ENCODE measurements at regions not wholly inside any gene's neighbourhood (a gene's known extent, or its start where the extent isn't known, plus 50 kb on each side); places are given as distances from the start of the nearest gene placed in this dataset.

DNA sequence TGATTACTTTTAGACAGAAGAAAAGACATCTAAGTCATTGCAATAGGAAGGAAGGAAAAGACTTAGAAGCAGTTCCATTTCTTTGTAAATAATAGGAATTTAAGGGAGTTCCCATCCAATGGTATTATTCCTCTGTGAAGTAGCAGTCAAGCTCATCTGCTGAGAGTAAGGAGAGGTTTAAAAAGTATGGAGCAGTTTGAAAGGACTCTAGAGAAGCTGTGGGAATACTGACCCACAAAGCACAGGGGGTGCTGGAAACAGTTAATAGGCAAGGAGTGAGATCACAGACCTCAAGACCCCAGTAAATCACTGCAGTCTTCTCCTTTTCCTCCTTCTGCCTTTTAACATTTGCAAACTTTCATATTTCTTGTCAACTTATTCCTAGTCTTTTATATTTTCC lies 428.5 kb downstream of the ADAMTS20 start:
- DNase-seq (ENCODE audit: low read depth in 1 of 2, low spot score in 1 of 2), result no peak
- H3K27me3 ChIP-seq (ENCODE audit: insufficient read depth, poor library complexity, severe bottlenecking), result no peaks in the 10 kb centered on the region
- no peak overlapping the region for H3K27ac ChIP-seq (replicated peaks)
- no peak overlapping the region for H3K4me3 ChIP-seq (replicated peaks; ENCODE audit: insufficient read depth, low read length)
- TF ChIP-seq SPI1 (IDR thresholded peaks at IDR 0.05; ENCODE audit: borderline replicate concordance, low read depth), result no peak

DNA sequence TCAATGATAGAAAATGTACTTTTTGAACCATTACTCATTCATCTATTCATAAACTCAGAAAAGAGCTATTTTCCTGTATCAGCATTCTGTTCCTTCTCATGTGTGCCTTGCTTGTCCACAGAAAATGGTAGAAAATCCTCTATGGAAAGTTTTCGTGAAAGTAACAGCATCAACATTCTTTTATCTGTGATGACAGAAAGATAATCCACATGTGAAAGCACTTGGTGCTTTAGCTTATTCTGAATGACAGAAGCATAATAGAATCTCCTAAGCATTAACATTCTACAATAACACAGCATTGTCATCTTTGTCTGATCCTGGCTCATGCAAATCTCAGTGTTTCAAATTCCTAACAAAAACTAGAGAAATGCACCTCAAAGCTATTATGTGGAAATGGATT lies 431.9 kb downstream of the ADAMTS20 start:
- TF ChIP-seq, protein P1, sequence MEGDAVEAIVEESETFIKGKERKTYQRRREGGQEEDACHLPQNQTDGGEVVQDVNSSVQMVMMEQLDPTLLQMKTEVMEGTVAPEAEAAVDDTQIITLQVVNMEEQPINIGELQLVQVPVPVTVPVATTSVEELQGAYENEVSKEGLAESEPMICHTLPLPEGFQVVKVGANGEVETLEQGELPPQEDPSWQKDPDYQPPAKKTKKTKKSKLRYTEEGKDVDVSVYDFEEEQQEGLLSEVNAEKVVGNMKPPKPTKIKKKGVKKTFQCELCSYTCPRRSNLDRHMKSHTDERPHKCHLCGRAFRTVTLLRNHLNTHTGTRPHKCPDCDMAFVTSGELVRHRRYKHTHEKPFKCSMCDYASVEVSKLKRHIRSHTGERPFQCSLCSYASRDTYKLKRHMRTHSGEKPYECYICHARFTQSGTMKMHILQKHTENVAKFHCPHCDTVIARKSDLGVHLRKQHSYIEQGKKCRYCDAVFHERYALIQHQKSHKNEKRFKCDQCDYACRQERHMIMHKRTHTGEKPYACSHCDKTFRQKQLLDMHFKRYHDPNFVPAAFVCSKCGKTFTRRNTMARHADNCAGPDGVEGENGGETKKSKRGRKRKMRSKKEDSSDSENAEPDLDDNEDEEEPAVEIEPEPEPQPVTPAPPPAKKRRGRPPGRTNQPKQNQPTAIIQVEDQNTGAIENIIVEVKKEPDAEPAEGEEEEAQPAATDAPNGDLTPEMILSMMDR (IDR thresholded peaks at IDR 0.05; ENCODE audit: insufficient read depth, low read length), result no peak
- no peak overlapping the region for H3K27ac ChIP-seq (replicated peaks)
- DNase-seq (ENCODE audit: low read depth in 1 of 2, low spot score in 1 of 2), result no peak
- no peaks in the 10 kb centered on the region for H3K27me3 ChIP-seq (ENCODE audit: insufficient read depth, poor library complexity, severe bottlenecking)
- H3K4me3 ChIP-seq (replicated peaks; ENCODE audit: insufficient read depth, low read length), result no peak overlapping the region

DNA sequence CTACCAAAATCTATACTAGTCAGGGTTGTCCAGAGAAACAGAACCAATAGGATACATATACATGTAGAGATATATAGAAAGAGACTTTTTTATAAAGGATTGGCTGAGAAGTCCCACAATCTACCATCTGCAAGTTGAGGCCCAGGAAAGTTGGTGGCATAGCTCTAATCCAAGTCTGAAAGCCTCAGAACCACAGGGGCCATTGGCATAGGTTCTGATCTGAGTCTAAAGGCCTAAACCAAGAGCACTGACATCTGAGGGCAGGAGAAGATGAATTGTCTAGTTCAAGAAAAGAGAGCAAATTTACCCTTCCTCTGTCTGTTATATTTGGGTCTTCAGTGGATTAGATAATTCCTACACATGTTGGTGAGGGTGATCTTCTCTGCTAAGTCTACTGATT lies 433.1 kb downstream of the ADAMTS20 start:
- no peaks in the 10 kb centered on the region for H3K27me3 ChIP-seq (ENCODE audit: insufficient read depth, poor library complexity, severe bottlenecking)
- TF ChIP-seq POLR2AphosphoS5 (IDR thresholded peaks at IDR 0.05; ENCODE audit: low read depth) (no peak), GABPA (IDR thresholded peaks at IDR 0.05; ENCODE audit: low read depth) (no peak), SPI1 (IDR thresholded peaks at IDR 0.05; ENCODE audit: borderline replicate concordance, low read depth) (no peak)
- TF ChIP-seq, protein P2, sequence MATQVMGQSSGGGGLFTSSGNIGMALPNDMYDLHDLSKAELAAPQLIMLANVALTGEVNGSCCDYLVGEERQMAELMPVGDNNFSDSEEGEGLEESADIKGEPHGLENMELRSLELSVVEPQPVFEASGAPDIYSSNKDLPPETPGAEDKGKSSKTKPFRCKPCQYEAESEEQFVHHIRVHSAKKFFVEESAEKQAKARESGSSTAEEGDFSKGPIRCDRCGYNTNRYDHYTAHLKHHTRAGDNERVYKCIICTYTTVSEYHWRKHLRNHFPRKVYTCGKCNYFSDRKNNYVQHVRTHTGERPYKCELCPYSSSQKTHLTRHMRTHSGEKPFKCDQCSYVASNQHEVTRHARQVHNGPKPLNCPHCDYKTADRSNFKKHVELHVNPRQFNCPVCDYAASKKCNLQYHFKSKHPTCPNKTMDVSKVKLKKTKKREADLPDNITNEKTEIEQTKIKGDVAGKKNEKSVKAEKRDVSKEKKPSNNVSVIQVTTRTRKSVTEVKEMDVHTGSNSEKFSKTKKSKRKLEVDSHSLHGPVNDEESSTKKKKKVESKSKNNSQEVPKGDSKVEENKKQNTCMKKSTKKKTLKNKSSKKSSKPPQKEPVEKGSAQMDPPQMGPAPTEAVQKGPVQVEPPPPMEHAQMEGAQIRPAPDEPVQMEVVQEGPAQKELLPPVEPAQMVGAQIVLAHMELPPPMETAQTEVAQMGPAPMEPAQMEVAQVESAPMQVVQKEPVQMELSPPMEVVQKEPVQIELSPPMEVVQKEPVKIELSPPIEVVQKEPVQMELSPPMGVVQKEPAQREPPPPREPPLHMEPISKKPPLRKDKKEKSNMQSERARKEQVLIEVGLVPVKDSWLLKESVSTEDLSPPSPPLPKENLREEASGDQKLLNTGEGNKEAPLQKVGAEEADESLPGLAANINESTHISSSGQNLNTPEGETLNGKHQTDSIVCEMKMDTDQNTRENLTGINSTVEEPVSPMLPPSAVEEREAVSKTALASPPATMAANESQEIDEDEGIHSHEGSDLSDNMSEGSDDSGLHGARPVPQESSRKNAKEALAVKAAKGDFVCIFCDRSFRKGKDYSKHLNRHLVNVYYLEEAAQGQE (IDR thresholded peaks at IDR 0.05; ENCODE audit: insufficient replicate concordance, low read depth), result no peak
- TF ChIP-seq, protein P1 (IDR thresholded peaks at IDR 0.05; ENCODE audit: insufficient read depth, low read length), result no peak

DNA sequence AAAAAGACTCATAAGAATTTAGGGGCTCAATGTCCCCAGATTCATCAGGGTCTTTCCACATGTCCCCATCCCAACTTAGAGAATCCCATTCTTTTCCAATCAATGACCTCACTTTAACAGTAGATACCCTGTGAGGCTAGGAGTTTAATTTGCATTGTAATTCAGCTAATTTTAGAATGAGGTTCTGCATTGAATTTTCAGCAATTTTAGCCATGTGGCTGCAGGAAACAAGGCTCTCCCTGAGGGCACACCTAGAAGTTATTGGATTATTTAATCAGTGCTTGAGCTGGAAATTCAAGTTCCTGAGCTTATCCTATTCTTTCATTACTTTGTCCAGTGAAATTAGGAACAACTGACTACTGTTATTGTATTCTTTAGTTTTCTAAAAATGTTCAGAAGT lies 433.8 kb downstream of the ADAMTS20 start:
- DNase-seq (ENCODE audit: low read depth in 1 of 2, low spot score in 1 of 2), result no peak
- H3K27ac ChIP-seq (replicated peaks), result no peak overlapping the region
- TF ChIP-seq, protein P2 (IDR thresholded peaks at IDR 0.05; ENCODE audit: insufficient replicate concordance, low read depth), result no peak
- TF ChIP-seq POLR2AphosphoS5 (IDR thresholded peaks at IDR 0.05; ENCODE audit: low read depth) (no peak), SPI1 (IDR thresholded peaks at IDR 0.05; ENCODE audit: borderline replicate concordance, low read depth) (no peak), GABPA (IDR thresholded peaks at IDR 0.05; ENCODE audit: low read depth) (no peak)
- TF ChIP-seq, protein P1 (IDR thresholded peaks at IDR 0.05; ENCODE audit: insufficient read depth, low read length), result no peak
- H3K4me3 ChIP-seq (replicated peaks; ENCODE audit: insufficient read depth, low read length), result no peak overlapping the region
- H3K27me3 ChIP-seq (ENCODE audit: insufficient read depth, poor library complexity, severe bottlenecking), result no peaks in the 10 kb centered on the region

More for the DNA sequence above, 433.1 kb downstream of the ADAMTS20 start:
- H3K27ac ChIP-seq (replicated peaks), result no peak overlapping the region
- DNase-seq (ENCODE audit: low read depth in 1 of 2, low spot score in 1 of 2), result no peak
- H3K4me3 ChIP-seq (replicated peaks; ENCODE audit: insufficient read depth, low read length), result no peak overlapping the region

All from HL-60 (cell line).